ENCODE measurements at regions not wholly inside any gene's neighbourhood (a gene's known extent, or its start where the extent isn't known, plus 50 kb on each side); places are given as distances from the start of the nearest gene placed in this dataset.

GRCh38 chr5:173479711-173480110 is 136.7 kb downstream of the BOD1 start:
- H3K4me3 ChIP-seq (ENCODE audit: low read depth, low read length): no peak overlapping the region
- TF ChIP-seq, protein P1, sequence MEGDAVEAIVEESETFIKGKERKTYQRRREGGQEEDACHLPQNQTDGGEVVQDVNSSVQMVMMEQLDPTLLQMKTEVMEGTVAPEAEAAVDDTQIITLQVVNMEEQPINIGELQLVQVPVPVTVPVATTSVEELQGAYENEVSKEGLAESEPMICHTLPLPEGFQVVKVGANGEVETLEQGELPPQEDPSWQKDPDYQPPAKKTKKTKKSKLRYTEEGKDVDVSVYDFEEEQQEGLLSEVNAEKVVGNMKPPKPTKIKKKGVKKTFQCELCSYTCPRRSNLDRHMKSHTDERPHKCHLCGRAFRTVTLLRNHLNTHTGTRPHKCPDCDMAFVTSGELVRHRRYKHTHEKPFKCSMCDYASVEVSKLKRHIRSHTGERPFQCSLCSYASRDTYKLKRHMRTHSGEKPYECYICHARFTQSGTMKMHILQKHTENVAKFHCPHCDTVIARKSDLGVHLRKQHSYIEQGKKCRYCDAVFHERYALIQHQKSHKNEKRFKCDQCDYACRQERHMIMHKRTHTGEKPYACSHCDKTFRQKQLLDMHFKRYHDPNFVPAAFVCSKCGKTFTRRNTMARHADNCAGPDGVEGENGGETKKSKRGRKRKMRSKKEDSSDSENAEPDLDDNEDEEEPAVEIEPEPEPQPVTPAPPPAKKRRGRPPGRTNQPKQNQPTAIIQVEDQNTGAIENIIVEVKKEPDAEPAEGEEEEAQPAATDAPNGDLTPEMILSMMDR (IDR thresholded peaks at IDR 0.05; ENCODE audit: low read depth, low read length): no peak

DNA sequence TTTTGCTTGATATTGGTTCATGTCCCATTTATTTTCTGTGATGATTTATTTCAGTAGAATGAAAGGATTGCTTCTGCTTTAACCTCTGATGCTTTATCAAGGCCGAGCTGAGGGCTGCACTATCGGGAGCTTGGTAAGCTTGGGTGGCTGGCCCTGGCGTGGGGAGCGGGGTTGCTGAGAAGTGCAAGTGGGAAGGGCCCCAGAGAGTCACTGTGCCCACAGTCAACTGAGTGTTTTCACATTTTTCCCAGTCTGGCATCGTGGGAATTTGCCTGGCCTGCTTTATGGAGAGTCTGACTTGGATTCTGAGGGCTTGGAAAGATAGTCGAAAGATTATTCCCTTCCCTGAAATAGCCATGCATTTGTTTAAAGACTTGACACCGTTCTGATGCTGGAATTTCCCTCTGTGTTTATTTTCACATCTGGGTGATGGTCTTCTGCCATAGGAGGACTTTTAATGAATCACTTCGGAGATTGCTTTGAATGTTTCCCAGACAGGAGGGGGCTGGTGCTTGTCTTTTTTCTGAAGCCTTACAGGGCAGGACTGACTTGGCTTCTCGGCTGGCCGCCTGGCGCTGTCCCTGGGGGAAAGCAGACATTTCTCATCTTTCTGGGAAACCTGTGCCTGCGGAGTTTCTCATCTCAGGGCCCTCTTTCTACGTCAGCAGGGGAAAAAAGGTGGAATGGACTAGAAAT is 139.0 kb downstream of the BOD1 start:
- TF ChIP-seq, protein P1 (IDR thresholded peaks at IDR 0.05; ENCODE audit: low read depth, low read length): no peak
- H3K4me3 ChIP-seq (ENCODE audit: low read depth, low read length): no peak overlapping the region

- H3K4me3 ChIP-seq (ENCODE audit: low read depth, low read length): no peak overlapping the region
- TF ChIP-seq, protein P1 (IDR thresholded peaks at IDR 0.05; ENCODE audit: low read depth, low read length): no peak
These were observed 140.7 kb downstream of the BOD1 start for GRCh38 chr5:173475780-173476179.

- TF ChIP-seq, protein P1 (IDR thresholded peaks at IDR 0.05; ENCODE audit: low read depth, low read length): no peak
- no peak overlapping the region for H3K4me3 ChIP-seq (ENCODE audit: low read depth, low read length)
These were observed 141.6 kb downstream of the BOD1 start for GRCh38 chr5:173474881-173475287.

DNA sequence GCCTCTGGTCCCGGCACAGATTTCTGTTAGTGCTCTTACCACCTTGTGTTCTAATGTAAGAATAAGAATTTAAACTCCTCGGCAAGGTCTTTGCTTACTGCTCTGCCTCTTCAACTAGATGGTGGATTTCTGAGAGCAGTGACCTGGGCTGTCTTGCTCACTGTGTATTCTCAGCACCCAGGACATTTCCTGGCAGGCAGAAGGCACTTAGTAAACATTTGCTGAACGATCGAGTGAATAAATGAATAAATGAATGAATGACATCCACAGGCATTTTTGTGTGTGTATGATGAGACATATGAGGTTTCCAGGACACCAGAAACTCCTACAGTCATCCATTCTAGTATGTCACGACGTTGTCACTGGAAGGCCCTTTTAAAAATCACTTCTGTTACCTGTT is 143.2 kb downstream of the BOD1 start:
- TF ChIP-seq, protein P1 (IDR thresholded peaks at IDR 0.05; ENCODE audit: low read depth, low read length): no peak
- H3K4me3 ChIP-seq (ENCODE audit: low read depth, low read length): no peak overlapping the region

DNA sequence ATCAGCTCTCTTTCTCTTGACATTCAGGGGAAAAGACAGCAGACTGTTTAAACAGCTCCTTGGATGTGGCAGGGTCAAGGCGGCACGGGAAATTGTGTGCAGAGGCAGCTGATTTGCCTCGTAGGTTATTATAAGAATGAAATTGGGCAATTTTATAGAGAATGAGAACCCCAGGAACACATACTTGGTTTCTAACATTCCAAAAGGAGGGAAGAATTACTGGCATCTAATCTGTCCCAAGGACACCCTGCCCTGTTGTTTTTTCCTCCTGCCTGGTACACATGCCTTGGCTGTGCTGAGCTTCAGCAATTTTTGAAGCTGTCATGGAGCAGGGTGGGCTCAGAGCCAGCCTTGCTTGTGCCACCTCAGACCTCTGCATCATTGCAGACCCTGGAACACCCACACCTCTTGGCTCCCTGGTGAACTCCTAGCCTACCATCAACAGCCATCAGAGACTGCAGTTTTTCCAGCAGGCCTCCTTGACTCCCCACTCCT is 143.6 kb downstream of the BOD1 start:
- no peak overlapping the region for H3K4me3 ChIP-seq (ENCODE audit: low read depth, low read length)
- TF ChIP-seq, protein P1 (IDR thresholded peaks at IDR 0.05; ENCODE audit: low read depth, low read length): no peak

DNA sequence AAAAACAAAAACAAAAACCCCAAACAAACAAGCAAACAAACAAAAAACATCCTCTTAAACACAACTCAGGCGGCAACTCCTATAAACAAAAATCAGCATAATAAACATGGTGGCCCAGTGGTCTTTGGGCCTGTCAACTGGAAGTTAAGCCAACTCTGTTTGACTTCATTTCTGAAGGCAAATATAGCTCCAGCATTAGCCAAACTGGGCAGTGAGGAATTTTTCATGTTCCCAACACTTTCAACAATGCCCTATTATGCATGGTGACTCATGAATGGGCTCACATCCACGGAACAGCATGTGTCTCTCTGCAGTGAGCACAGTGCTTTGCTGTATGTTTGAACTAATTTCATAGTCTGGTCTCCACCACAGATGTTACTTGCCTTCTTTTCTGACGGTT is 143.9 kb upstream of the STC2 start:
- no peak overlapping the region for H3K4me3 ChIP-seq (ENCODE audit: low read depth, low read length)
- TF ChIP-seq, protein P1 (IDR thresholded peaks at IDR 0.05; ENCODE audit: low read depth, low read length): no peak

Data from WI38 (cell line).